Liver (tissue), 3 donors: ENCODE measurements at regions not wholly inside any gene's neighbourhood (a gene's known extent, or its start where the extent isn't known, plus 50 kb on each side); places are given as distances from the start of the nearest gene placed in this dataset.

ENCODE experiments used
- CTCF ChIP-seq: fragments of 150-350 bp; IDR thresholded peaks from 2 replicates; pipeline ENCODE4 v1.5.1; 2017; ENCODE audit warnings: improper control_type of control experiment, low read depth, low read length; ENCODE audit not compliant: missing input control
- GABPA ChIP-seq, 2 donors: IDR thresholded peaks in 1 of 2; conservative IDR thresholded peaks in 1 of 2; 2 replicates each; pipeline ENCODE4 v1.6.1; 2016; ENCODE audit warnings: antibody characterized with exemption in 2 of 2, mild to moderate bottlenecking in 1 of 2, moderate library complexity in 1 of 2
- MAX ChIP-seq: IDR thresholded peaks from 2 replicates; pipeline ENCODE4 v1.6.1; 2016; ENCODE audit warnings: antibody characterized with exemption
- NR2F2 ChIP-seq: IDR thresholded peaks from 2 replicates; pipeline ENCODE4 v1.6.1; 2016; ENCODE audit warnings: antibody characterized with exemption
- donor health status: healthy.
- donor health status: healthy.

GRCh38 chr6:55950071-55950814 lies 74.9 kb upstream of the BMP5 start:
- no peak for TF ChIP-seq GABPA (IDR thresholded peaks at IDR 0.05 in 1 of 2, conservative IDR thresholded peaks at IDR 0.05 in 1 of 2)
- no peak for TF ChIP-seq CTCF
- TF ChIP-seq MAX, result no peak
- no peak for TF ChIP-seq NR2F2
